HG02885 (cell line): ENCODE measurements at regions not wholly inside any gene's neighbourhood (a gene's known extent, or its start where the extent isn't known, plus 50 kb on each side); places are given as distances from the start of the nearest gene placed in this dataset.
"Not testable (repeated sequence)": the region's sequence is repeated elsewhere in the genome, so short reads cannot be mapped to it uniquely, and the experiment has no call there.

Experiments used
- ATAC-seq: cut with Tn5 transposase; IDR thresholded peaks from one replicate; pipeline ENCODE4 v1.9.1; 2021; ENCODE audit warnings: mild to moderate bottlenecking; ENCODE audit not compliant: unreplicated experiment, poor library complexity

DNA sequence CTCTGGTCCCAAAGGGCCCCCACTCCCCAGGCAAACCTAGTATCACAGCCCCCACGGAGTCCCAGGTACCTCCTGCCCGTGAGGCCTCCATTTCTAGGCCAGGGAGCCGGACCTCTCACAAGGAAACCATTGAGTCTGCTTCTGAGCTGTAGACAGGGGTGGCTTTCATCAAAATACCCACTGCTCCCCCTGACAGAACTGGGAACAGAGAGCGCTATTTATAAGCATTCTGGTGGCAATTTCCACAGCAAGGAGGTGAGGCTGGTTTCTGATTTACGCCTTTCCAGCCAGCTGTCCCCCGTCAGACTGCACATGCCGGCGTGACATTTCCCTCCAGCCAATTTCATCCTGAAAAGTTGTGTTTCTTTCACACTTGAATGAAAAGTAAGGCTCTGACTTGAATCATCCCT is 407.5 kb upstream of the PRKCQ start:
- ATAC-seq = no peak

- no peak for ATAC-seq
These were observed 406.9 kb upstream of the PRKCQ start for GRCh38 chr10:6986927-6987326.

- no peak for ATAC-seq
These were observed 405.6 kb upstream of the PRKCQ start for GRCh38 chr10:6985644-6986043.

DNA sequence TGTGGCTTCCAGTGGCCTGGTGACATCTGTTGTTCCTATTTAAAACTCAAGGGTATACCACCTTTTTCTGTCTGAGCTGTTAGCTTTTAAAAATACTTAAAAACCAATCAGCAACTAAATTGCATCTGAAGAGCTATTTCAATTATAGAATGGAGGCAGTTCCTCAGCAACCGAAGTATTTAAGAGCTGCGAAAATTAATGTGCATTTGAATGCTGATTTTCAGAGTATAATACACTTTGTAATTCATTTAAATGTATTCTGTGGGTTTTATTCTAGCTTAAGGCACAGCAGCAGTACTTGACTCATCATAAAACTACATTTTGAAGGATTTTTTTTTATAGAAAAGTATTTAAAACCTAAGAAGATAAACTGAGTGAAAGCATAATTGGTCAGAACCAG is 404.9 kb upstream of the PRKCQ start:
- no peak for ATAC-seq

DNA sequence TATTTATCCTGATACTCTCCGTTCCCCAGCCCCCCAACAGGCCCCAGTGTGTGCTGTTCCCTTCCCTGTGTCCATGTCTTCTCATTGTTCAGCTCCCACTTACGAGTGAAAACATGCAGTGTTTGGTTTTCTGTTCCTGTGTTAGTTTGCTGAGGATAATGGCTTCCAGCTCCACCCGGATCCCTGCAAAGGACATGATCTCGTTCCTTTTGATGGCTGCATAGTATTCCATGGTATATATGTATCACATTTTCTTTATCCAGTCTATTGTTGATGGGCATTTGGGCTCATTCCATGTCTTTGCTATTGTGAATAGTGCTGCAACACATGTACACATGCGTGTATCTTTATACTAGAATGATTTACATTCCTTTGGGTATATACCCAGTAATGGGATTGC is 403.9 kb upstream of the PRKCQ start:
- ATAC-seq = not testable (repeated sequence)

GRCh38 chr10:6980353-6980752 is 400.3 kb upstream of the PRKCQ start:
- no peak for ATAC-seq

- ATAC-seq = no peak
These were observed 399.3 kb upstream of the PRKCQ start for GRCh38 chr10:6979371-6979770.

DNA sequence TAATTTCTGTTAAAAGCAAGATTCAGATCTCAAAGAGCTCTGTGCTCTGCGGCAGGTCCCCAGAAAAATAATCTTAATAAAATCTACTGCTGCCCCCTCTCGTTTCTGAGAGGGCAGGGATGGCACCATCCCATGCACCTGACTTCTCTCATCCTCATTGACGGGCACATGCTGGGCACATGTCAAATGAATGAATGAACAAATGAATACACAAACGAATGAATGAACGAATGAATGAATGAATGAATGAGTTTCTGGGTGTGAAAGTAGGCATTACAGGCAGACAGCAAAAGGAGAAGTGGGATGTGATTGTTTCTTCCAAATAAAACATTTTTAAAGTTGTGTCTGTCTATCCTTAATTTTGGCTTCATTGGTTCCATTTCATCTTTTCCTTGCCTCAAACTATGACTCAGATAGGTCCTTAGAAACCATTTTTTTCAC is 398.1 kb upstream of the PRKCQ start:
- no peak for ATAC-seq

DNA sequence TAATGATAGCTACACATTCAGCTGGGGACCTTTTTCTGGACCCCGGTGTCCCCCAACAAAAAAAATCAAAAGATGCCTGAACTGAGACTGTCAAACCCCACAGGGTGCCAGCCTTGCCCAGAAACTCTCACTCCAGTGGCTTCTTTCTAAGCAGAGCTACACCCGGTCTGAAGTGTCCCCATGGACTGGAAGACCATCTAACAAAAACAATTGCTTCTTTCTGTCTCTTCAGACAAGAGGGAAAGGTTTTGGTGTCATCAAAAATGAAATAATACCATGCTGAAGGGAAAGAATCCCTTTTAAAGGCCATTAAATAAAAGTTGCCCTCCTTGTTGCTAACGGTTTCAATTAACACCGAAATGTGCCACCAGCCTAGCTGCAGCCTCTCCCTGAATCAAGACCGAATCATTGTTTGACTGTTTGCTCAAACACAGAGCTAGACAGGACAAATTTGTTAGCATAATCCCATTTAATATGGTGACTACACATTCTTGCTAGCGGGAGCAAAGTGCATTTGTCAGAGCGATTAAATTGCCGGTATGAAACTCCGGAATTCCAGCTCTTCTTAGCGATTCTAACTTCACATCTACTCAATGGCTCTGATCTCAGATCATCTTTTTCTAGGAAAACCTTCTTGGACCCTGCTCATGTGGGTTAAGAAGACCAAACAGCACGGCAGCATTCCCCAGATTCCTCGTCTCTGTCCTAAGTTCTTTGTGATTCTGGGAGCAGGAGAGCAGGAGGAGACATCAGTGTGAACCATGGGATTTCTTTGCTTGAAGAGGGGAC is 397.5 kb upstream of the PRKCQ start:
- ATAC-seq = no peak

DNA sequence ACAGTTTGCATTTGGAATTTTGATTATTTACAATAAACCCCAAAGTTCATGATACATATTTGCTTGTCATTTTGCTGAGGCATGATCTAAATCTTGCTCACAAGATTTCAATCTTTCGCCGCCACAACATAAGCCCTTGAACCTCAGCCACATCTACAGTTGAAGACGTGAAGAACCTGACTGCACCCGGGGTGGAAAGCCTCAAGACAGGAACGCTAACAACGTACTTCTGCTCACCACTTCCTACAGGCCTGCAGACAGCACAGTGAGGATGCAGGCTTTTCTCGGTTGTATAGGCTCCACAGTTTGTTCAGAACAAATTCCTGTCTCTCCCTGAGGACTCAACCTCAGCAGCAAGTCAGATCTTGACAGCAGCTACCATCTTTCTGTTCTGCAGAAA is 393.8 kb upstream of the PRKCQ start:
- no peak for ATAC-seq

GRCh38 chr10:6972226-6972625 is 392.1 kb upstream of the PRKCQ start:
- no peak for ATAC-seq

DNA sequence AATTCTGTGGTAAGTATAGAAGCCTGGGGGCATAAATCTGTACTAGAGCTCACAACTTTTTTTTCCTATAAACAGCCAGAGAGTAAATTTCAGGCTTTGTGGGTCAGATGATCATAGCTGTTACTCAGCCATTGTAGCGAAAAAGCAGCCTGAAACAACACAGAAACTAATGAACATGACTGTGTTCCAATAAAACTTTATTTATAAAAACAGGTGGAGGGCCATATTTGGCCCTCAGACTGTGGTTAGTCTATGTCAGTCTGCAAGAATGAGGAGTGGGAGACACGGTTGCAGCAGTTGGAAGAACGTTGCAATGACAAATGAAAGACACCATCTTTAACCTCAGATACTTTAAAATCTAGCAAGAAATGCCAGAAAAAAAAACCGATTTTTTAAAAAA is 389.6 kb upstream of the PRKCQ start:
- no peak for ATAC-seq

- ATAC-seq = no peak
These were observed 384.5 kb upstream of the PRKCQ start for GRCh38 chr10:6964543-6964942.

DNA sequence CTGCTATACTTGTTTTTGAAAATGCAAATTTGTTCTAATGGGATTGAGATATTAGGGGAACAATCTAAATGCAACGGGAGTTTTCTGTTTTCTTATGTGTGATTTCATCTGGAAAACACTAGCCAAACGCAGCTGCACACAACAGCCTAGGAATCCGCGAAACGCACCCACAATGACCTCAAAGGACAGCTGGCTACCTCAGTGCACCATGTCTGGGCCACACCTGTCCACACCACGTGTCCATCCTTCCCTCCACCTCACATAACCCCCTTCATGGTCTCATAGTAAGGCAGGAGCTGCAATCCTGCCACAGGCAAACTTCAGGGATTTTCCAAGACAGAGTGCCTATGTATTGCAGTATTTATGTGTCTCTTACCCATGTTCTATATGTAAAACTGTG is 382.5 kb upstream of the PRKCQ start:
- ATAC-seq = no peak

- ATAC-seq = no peak
These were observed 378.6 kb upstream of the PRKCQ start for GRCh38 chr10:6958711-6959110.

- ATAC-seq = no peak
These were observed 378.2 kb upstream of the PRKCQ start for GRCh38 chr10:6958254-6958653.

DNA sequence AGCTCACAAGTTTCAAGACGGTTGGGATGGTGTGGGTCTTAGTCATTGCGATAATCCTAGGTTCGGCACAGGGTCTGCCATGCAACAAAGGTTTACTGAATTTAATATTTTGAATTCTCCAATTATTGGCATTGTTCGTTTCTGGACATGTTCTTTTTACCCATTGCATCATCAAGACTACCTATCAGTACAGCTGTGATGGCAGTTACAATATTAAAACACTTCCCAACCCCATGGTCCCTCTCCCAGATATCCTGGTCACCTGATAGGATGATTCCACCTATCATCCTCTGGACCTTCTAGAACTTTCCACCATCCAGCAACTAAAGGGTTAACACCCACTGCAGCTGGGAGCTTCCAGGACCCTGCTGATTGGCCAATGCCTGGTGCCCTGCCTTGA is 377.8 kb upstream of the PRKCQ start:
- ATAC-seq = no peak

DNA sequence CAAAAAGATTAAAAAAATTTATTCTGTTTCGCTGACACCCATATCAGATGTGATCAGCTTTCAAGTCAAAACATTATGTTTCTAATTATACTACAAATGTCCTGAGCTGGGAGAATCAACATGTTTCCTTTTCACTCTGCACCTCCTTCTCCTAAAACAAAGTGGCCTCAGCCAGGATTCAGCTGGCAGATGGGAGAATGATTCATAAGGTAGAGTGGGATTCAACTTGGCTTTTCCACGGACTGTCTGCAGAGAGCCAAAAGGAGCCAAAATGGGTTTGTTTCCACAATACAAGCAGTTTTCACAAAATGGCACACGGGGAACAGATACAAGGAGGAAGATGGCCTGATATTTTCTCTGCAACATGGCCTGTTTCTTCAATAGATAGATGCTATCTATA is 376.5 kb upstream of the PRKCQ start:
- no peak for ATAC-seq

- ATAC-seq = no peak
These were observed 373.3 kb upstream of the PRKCQ start for GRCh38 chr10:6953271-6953801.

DNA sequence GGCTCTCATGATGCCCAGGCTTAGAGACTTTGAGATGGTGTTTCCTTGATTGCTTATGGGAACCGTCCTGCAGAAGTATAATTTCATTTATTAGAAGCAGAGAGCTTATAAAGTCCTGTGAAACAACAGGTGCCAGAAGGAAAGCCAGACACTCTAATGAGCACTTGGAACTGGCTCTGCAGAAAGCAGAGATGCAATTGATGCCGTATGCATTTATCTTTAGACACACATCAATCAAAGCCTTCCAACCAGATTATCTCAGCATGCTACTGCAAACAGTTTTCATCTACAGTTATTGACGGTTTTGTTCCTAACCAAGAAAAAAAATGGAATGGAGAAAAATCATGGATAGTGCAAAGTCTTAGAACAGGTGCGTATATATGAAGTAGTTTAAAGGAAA is 371.7 kb upstream of the PRKCQ start:
- ATAC-seq = no peak

- ATAC-seq = no peak
These were observed 370.1 kb upstream of the PRKCQ start for GRCh38 chr10:6950133-6950532.

GRCh38 chr10:6944436-6944835 is 364.4 kb upstream of the PRKCQ start:
- no peak for ATAC-seq
